Panc1 (cell line): ENCODE measurements at regions not wholly inside any gene's neighbourhood (a gene's known extent, or its start where the extent isn't known, plus 50 kb on each side); places are given as distances from the start of the nearest gene placed in this dataset.

ENCODE experiments used
- ATAC-seq: fragments of 200-7000 bp; cut with Tn5 transposase; 2 replicates; pipeline ENCODE4 v1.9.1; 2020; ENCODE audit warnings: mild to moderate bottlenecking, moderate library complexity
- BruUV-seq: library from RNA; stranded (reverse); fragments of 400-500 nt; replicated peaks from 2 replicates; lab custom pipeline; 2021; lab: Mats Ljungman, UMichigan
- CTCF ChIA-PET: fragments of 300-600 bp; sonication (Branson Sonifier 250); formaldehyde crosslinking; loops from one replicate; lab custom pipeline; 2022; ENCODE audit warnings: antibody characterized with exemption; lab: Charles Lee
- POLR2A ChIA-PET: fragments of 300-600 bp; sonication (Branson Sonifier 250); formaldehyde crosslinking; loops from one replicate; lab custom pipeline; 2022; ENCODE audit warnings: antibody characterized with exemption; lab: Charles Lee
- DNase-seq: peaks from one replicate; pipeline ENCODE4 v3.0.0-alpha.2; 2010; ENCODE audit warnings: low read depth, low spot score
- H3K27ac ChIP-seq: 2 replicates; pipeline ENCODE4 v1.5.1; 2011; ENCODE audit warnings: mild to moderate bottlenecking, low read length, inconsistent platforms
- H3K27me3 ChIP-seq: fragments of 200-500 bp; sonication (Bioruptor generic); 2 replicates; pipeline ENCODE4 v1.6.0; 2014; ENCODE audit warnings: low read length, inconsistent platforms; ENCODE audit not compliant: control insufficient read depth, insufficient read depth
- H3K36me3 ChIP-seq: fragments of 200-500 bp; sonication (Bioruptor generic); 2 replicates; pipeline ENCODE4 v1.5.1; 2014; ENCODE audit warnings: inconsistent platforms, mild to moderate bottlenecking, low read length, moderate library complexity; ENCODE audit not compliant: control insufficient read depth, insufficient read depth
- H3K4me1 ChIP-seq: 2 replicates; pipeline ENCODE4 v1.5.1; 2011; ENCODE audit warnings: inconsistent platforms, mild to moderate bottlenecking, low read length, moderate library complexity; ENCODE audit not compliant: control insufficient read depth, insufficient read depth
- H3K4me3 ChIP-seq, 2 experiments: 2 replicates each; pipeline ENCODE4 v1.5.1; 2011 to 2012; ENCODE audit warnings: low read depth in 2 of 2, low read length in 2 of 2, mild to moderate bottlenecking in 2 of 2, inconsistent platforms in 1 of 2, moderate library complexity in 1 of 2
- H3K9me3 ChIP-seq: fragments of 200-500 bp; sonication (Bioruptor generic); 2 replicates; pipeline ENCODE4 v1.5.1; 2014; ENCODE audit warnings: low read depth, mild to moderate bottlenecking, inconsistent platforms, low read length, moderate library complexity; ENCODE audit not compliant: control insufficient read depth, insufficient read depth
- POLR2AphosphoS5 ChIP-seq: IDR thresholded peaks from 2 replicates; pipeline ENCODE4 v1.6.1; 2012; ENCODE audit warnings: mild to moderate bottlenecking, low read depth, low read length, moderate library complexity
- REST ChIP-seq, 2 experiments: IDR thresholded peaks; 2 replicates each; pipeline ENCODE4 v1.6.1; 2011 to 2012; ENCODE audit warnings: low read depth in 2 of 2, control low read depth in 1 of 2, low read length in 1 of 2, mild to moderate bottlenecking in 1 of 2, moderate library complexity in 1 of 2; ENCODE audit not compliant: insufficient read depth in 1 of 2
- SIN3A ChIP-seq: IDR thresholded peaks from 2 replicates; pipeline ENCODE4 v1.6.1; 2012; ENCODE audit warnings: low read depth, mild to moderate bottlenecking, low read length, moderate library complexity, borderline replicate concordance; ENCODE audit not compliant: insufficient read depth
- TCF7L2 ChIP-seq: IDR thresholded peaks from 2 replicates; pipeline ENCODE4 v1.6.1; 2011; ENCODE audit warnings: mild to moderate bottlenecking, low read depth, low read length, inconsistent platforms
- in situ Hi-C: cut with HindIII; loops from 2 replicates; pipeline ENCODE4 v1.10.0; 2016; ENCODE audit warnings: low sequenced_read_pairs, low pct_unique_long_range_greater_than_20kb
- intact Hi-C: fragments of 100-400 bp; cut with micrococcal nuclease; formaldehyde crosslinking; loops from one replicate; pipeline ENCODE4 v1.10.0; 2022; ENCODE audit not compliant: unreplicated experiment
- TF ChIP-seq, protein P1 (sequence below): fragments of 450-650 bp; IDR thresholded peaks from 2 replicates; pipeline ENCODE4 v1.5.1; 2017; ENCODE audit warnings: mild to moderate bottlenecking

GRCh38 chr12:113598815-113599406, 127.2 kb upstream of the LHX5 start:
- Histone ChIP-seq H3K36me3 (no peaks in the 10 kb centered on the region), H3K27me3 (peaks cover 11% of the 10 kb centered on the region), H3K4me3 (no peak overlapping the region), H3K4me1 (no peaks in the 10 kb centered on the region), H3K9me3 (no peaks in the 10 kb centered on the region), H3K27ac (no peak overlapping the region)
- TF ChIP-seq SIN3A, result no peak
- TF ChIP-seq POLR2AphosphoS5, result no peak
- TF ChIP-seq TCF7L2, result no peak
- no peak for TF ChIP-seq REST (IDR thresholded peaks at IDR 0.05; ENCODE audit: insufficient read depth in 1 of 2, low read depth in 2 of 2, low read length in 1 of 2)
- TF ChIP-seq, protein P1, sequence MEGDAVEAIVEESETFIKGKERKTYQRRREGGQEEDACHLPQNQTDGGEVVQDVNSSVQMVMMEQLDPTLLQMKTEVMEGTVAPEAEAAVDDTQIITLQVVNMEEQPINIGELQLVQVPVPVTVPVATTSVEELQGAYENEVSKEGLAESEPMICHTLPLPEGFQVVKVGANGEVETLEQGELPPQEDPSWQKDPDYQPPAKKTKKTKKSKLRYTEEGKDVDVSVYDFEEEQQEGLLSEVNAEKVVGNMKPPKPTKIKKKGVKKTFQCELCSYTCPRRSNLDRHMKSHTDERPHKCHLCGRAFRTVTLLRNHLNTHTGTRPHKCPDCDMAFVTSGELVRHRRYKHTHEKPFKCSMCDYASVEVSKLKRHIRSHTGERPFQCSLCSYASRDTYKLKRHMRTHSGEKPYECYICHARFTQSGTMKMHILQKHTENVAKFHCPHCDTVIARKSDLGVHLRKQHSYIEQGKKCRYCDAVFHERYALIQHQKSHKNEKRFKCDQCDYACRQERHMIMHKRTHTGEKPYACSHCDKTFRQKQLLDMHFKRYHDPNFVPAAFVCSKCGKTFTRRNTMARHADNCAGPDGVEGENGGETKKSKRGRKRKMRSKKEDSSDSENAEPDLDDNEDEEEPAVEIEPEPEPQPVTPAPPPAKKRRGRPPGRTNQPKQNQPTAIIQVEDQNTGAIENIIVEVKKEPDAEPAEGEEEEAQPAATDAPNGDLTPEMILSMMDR, result no peak
- BruUV-seq, result no TSS peak
- peak; percentile 69 for ATAC-seq
- no peak for DNase-seq
- in situ Hi-C loops (no loop called here), intact Hi-C loops (no loop called here)
- CTCF ChIA-PET, result no interaction called here
- POLR2A ChIA-PET, result no interaction called here

DNA sequence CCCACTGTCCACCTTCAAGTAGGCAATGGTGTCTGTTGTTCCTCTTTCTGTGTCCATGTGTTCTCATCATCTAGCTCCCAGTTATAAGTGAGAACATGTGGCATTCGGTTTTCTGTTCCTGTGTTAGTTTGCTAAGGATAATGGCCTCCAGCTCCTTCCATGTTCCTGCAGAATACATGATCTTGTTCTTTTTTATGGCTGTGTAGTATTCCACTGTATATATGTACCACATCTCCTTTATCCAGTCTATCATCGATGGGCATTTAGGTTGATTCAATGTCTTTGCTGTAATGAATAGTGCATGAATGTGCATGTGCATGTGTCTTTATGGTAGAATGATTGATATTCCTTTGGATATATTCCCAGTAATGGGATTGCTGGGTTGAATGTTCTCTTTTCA, 123.3 kb upstream of the LHX5 start:
- Histone ChIP-seq H3K27ac (no peak overlapping the region), H3K4me3 (no peak overlapping the region), H3K27me3 (peaks cover 17% of the 10 kb centered on the region), H3K36me3 (no peaks in the 10 kb centered on the region), H3K9me3 (no peaks in the 10 kb centered on the region), H3K4me1 (no peaks in the 10 kb centered on the region)
- POLR2A ChIA-PET, result no interaction called here
- no TSS peak for BruUV-seq
- CTCF ChIA-PET, result interaction anchor here (0.5 kb wide), 1 partner anchor 12 kb away, joined by 6 read pairs; no protein-coding TSS in a partner anchor
- no peak for ATAC-seq
- intact Hi-C loops (no loop called here), in situ Hi-C loops (no loop called here)
- TF ChIP-seq REST (IDR thresholded peaks at IDR 0.05; ENCODE audit: insufficient read depth in 1 of 2, low read depth in 2 of 2, low read length in 1 of 2) (no peak), SIN3A (no peak), POLR2AphosphoS5 (no peak), TCF7L2 (no peak)
- TF ChIP-seq, protein P1, result no peak
- DNase-seq, result no peak
